OCI-M2 (cell line): ENCODE measurements at regions not wholly inside any gene's neighbourhood (a gene's known extent, or its start where the extent isn't known, plus 50 kb on each side); places are given as distances from the start of the nearest gene placed in this dataset.

ENCODE experiments used
- DNase-seq: peaks from one replicate; lab custom pipeline; 2025; ENCODE audit not compliant: unreplicated experiment; lab: John Stamatoyannopoulos, UW

DNA sequence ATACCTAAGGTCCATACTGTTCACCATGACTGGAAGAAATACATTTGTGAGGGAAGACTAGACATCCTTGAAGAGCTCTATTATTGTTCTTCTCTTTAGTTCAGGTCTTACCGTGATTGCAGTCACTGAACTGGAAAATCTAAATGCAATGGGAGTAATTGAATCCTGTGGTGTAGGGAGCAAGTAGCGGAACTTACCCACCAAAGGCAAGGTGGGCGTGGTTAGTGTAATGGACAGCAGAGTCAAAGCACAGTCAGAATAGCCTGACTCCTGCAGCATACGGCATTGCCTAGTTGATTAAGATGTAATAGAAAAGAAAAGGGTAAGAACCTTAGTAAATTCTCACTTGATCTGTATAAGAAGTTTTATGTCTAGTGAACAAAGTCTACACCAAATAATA is 679.7 kb upstream of the EPHA7 start:
- DNase-seq, result no peak

DNA sequence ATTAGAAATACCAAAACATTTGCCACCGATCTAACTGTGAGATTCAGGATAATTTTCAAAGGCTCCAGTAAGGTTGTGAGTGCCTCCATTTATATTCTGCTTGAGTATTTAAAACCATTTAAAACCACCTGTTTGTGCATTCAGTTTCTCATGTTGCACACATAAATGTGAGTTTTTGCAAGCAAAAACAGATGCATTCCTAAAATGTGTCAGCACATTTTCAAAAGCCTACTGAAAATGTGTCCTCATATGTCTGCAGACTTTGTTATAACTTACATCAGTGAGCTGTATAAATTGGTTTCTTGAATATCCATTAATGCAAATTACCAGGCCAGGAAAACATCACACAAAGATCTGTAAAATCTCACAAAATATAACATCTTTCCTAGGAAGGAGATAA is 676.6 kb upstream of the EPHA7 start:
- no peak for DNase-seq

DNA sequence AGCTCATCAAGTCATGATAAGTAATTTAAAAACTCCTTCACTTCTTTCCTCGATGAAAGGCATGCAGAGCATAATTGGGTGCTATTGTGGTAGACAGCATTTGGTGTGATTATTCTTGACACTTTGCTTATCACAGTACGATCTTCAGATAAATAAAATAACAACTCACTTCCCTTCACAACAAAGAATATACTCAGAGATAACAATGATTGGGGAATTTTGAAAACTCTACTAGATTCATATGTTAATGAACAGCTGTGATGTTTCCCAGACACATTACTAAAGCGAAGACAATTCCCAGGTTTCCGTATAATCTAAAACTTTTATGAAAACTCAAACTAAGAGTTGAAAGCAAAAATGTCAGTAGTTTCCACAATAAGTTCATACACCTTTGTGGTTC is 670.6 kb upstream of the EPHA7 start:
- no peak for DNase-seq

- DNase-seq, result no peak
Observed at GRCh38 chr6:94088870-94089269, 669.5 kb upstream of the EPHA7 start.

DNA sequence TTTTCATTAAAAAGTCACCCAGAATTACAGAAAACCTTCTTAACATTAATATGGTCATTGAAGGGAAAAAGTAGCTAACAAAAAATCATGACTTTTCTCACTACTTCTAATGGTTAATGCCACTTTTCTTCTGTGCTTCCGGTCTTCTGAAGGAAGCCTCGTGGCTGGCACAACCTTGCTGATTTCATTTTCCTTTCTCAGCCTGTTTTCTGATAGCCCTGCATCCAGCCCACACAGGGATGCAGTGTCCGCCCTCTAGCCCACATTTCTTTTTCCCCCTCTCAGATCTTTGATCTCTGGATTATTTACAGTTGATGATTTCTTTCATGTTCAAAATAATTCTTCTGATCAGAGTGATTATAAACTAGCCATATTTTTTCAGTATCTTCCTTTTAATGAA is 655.4 kb upstream of the EPHA7 start:
- DNase-seq, result no peak

- no peak for DNase-seq
Observed at GRCh38 chr6:94071835-94072234, 652.5 kb upstream of the EPHA7 start.

DNA sequence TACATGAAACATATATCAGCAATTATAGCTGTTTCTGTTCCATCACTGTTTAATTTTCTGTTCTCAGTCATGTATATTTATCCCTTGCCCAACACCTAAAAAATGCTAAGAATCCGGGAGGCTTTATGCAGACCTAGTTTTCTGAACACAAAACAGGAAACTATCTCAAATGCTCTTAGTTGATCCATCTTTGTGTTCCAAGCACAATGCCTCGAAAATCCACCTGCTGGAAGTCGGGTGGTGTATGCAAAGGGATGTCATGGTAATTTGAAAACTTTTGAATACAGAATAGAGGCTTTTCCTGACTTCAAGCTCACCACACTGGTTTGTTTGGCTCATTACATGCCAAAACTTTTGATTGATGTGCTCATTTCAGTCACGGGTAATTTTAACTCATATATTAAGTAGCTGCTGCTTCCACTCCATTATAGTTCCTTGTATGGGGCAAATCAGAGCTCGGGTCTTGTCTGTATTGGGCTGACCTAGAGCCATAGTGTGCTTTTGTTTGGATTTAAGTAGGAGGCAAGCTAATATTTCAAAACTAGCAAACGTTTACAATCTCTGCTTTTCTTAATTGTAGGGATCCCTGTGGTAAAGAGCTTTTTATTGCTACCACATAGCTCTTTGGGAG is 646.5 kb upstream of the EPHA7 start:
- no peak for DNase-seq

DNA sequence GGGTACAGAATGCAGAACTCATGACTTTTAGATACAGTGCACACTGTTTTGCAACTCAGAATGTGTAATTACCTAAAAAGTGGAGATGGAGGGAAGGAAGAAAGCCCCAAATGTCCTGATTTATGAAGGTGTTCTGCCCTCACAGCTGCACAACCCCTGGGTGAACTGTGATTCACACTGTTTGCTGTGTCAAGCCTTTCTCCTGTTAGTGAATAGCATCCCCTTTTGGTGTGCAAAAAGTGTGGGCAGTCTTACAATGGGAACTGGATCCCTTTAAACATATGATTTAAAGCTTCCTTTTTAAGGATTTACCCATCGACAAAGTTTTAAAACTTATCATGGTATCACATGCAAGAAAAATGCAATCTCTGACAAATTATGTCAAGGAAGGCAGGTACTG is 633.4 kb upstream of the EPHA7 start:
- no peak for DNase-seq

DNA sequence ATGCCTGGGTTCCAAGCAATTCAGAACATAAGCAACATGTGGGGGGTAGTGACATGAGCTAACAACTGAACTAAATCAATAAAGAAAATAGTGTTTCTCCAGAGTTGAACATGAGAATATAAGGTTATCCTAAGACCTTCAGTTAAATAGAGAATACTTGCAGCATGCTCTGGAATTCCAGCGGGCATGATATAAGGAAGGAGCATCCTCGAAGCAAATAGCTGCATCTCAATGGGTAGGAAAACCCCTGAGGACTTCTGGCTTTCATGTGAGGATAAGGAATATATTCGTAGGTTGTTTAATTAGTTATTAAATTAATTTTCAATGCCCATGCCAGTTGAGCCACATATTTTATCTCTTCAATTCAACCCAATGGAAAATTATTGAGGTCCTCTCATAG is 631.2 kb upstream of the EPHA7 start:
- no peak for DNase-seq

GRCh38 chr6:94049001-94049400 is 629.6 kb upstream of the EPHA7 start:
- DNase-seq, result no peak

DNA sequence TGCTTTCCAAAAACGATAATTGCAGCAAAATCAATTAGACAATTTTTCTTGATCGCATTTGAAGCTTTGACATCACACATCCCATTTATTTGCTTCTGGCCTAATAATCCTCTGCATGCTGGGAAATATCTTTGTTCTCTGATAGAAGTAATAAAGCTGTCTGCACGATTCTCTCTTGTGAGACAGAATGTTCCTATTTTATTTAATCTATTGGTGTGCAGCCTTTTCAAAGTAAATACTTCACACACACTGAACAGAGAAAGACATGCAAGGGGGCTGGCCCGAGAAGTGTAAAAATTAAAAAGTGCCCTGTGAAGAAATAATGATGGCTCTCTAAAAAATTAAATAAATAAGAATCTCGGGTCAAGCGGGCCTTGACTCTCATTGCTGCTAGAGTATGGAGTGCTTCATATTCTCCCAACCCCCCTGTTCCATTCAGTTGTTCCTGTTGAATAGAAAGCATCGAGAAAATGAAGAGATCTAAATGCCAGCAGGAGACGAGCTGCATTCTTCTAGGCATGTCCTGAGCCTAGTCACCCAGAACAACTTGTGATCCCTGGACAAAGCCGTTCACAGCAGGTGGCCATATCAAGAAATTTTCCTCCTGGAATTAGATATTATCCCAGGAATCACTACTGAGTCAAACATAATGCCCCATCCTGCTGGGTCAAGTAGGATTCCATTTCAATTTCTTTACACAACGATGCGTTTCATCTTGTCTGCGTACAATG is 625.9 kb upstream of the EPHA7 start:
- no peak for DNase-seq

GRCh38 chr6:94041945-94042709 is 622.8 kb upstream of the EPHA7 start:
- no peak for DNase-seq

DNA sequence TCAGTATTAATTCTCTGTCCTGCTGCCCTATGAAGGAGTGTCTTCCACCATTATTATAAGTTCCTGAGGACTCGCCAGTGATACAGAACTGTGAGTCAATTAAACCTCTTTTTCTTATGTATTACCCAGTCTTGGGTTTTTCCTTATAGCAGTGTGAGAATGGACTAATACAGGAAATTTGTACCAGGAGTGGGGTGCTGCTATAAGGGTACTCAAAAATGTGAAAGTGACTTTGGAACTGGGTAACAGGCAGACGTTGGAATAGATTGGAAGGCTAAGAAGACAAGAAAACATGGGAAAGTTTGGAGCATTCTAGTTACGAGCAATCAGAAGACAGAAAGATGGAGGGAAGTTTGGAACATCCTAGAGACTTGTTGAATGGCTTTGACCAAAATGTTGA is 616.7 kb upstream of the EPHA7 start:
- DNase-seq, result no peak

- no peak for DNase-seq
Observed at GRCh38 chr6:94027374-94027773, 608.0 kb upstream of the EPHA7 start.

DNA sequence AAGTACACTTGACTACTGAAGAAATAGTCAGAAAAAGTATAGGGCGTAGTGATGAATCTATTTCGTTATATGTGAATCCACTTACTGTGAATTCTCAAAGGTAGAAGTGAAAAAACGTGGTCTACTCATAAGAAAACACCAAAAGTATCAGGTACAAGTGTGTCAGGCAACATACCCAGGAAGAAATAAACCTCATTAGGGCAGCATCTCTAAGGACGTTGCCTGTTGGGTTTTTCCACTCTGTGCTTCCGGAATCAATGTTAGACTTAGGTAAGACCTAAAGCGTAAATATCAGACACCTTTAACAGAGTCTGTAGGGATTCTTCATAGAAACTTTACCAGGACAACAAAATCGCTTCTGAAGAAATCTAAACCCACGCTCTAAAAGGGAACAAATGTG is 607.2 kb upstream of the EPHA7 start:
- no peak for DNase-seq

- no peak for DNase-seq
Observed at GRCh38 chr6:94005835-94006234, 586.5 kb upstream of the EPHA7 start.

DNA sequence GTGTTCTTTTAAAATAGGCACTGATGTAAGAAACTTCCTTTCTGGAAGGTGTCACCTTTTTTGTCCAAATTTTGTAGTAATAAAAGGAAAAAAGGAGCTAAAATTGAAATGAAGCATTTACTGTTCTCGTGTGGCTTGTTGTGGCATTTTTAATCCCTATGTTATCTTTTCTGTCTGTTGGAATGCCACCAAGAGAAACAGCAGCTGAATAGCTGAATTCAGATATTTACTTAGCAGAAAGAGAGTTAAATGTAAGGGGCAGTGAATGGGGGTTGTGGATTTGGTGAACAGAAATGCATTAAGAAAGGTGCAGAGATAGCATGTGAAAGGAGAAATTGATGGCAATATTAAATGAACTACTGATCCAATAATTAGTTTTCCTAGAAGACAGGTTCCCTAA is 573.6 kb upstream of the EPHA7 start:
- DNase-seq, result no peak

DNA sequence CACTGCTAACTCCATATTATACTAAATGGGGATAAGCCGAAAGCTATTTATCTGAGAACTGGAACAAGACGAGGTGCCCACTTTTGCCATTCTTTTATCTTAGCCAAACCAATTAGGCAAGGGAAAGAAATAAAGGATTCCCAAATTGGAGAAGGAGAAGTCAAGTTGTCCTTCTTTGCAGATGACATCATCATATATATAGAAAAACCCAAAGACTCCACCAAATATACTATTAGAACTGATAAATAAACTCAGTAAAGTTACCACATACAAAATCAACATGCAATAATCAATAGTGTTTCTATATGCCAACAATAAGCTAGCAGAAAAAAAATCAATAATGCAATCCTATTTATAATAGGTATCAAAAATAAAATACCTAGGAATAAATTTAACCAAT is 570.3 kb upstream of the EPHA7 start:
- DNase-seq, result no peak

DNA sequence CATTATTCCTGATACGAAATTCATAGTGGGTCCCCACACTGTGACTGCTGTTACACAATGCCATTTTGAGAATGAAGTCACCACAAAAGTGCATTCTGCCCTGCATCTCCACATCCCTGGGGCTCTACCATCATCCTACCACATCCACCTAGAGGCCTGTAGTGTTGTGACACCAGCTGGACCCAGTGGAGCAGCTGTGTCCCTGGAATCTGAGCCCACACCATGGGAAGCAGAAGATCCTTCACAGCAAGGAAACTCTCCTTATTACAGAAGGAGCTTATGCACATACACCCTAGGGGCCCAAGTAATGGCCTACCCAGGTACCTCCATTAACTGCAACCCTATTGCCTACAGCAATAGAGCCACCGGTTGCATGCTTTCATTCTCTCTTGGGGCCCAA is 566.6 kb upstream of the EPHA7 start:
- no peak for DNase-seq

- no peak for DNase-seq
Observed at GRCh38 chr6:93975159-93975558, 555.8 kb upstream of the EPHA7 start.

GRCh38 chr6:93974332-93974731 is 555.0 kb upstream of the EPHA7 start:
- DNase-seq, result no peak

- DNase-seq, result no peak
Observed at GRCh38 chr6:93972791-93973190, 553.4 kb upstream of the EPHA7 start.
